GM19025 (cell line): ENCODE measurements at regions not wholly inside any gene's neighbourhood (a gene's known extent, or its start where the extent isn't known, plus 50 kb on each side); places are given as distances from the start of the nearest gene placed in this dataset.

Experiments
- ATAC-seq: cut with Tn5 transposase; IDR thresholded peaks from one replicate; pipeline ENCODE4 v1.9.1; 2021; ENCODE audit warnings: mild to moderate bottlenecking, low read depth, moderate library complexity; ENCODE audit not compliant: unreplicated experiment

DNA sequence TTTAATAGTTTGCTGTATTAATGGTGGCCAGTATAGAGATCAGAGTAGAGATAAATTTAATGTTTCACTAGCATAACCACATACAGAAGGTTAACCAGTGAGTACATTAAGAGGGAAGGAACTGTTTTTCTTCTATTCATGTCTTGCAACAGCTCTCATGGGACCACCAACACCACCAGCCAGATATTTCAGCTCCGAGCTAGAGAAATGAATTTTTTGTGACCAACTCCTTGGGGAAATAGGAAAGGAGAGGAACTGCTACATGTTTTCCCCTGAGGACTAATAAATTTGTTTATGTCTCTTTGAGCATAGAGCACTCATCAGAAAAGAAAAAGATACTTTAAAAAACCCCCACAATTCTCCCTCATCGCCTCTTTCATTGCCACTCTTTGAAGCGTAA lies 247.5 kb downstream of the MBNL1 start:
- ATAC-seq = peak; percentile 30

DNA sequence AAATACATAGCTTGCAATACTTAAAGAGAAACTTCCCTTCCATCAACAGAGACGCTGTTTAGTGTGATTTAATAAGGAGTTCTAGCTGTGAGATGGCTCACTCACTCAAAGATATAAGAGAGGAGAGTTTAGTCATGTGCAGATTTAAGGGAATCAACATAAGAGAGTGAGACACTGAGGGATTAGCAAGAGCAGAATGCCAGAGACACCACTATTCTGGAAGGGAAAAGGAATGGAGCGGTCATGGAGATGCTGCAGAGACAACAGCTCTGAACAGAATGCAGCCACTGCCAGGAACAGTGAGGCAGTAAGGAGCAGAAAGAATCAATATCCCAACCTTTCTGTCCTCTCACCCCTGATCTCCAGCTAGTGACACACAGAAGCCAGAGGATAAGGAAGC lies 248.8 kb downstream of the MBNL1 start:
- ATAC-seq = no peak

DNA sequence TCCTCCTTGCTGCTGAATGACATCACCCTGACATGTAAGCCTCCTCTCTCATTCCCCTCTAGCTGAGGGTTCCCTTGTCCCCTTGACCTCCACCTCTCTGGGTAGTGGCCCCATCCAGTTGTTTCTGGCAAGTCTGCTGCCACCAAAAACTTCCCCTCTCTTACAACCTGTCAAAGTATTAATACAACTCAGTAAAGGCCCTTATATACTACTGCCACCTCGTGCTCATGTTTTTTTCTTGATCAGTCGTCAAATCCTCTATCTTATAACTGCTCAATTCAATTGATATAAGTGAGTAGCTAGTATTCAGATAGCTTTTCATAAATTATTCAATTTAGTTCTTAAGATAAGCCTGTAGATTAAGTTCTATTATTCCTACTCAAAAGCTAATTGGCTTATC lies 249.6 kb downstream of the MBNL1 start:
- no peak for ATAC-seq

DNA sequence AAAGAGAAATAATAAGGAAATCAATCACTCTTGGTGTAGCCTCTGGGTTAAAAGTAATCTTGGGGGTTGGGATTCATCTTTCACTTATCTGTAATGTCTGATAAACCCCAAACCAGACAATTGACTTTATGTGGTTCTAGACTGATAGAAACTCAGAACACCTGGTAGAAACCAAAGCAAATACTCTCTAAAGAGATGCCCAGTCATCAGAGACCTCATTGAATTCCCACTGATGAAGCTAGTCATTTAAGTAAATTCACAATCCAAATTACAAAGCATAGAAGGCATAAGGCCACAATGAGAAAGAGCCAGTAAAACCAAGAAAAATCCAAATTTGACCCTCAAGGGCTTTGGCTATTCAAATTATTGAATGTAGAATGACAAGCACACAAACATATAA lies 250.6 kb downstream of the MBNL1 start:
- ATAC-seq = peak; percentile 51

DNA sequence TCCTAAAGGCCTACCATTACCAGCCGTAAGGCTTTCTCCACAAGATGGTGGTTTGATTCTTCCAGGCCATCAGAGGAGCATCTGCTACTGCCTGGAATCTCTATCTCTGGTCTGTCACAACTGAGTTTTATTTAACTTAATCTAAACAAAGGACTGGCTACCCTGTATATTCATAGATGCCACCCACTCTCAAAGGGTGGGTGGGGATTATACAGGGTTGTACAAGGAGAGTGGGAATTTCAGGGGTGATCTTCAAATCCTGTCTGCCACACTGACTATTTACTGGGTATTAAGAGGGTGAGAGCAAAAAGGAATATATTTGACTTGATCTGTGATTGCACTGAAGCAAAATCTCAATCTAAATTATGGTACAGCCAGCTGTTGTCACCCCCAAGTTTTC lies 253.3 kb downstream of the MBNL1 start:
- ATAC-seq = no peak

DNA sequence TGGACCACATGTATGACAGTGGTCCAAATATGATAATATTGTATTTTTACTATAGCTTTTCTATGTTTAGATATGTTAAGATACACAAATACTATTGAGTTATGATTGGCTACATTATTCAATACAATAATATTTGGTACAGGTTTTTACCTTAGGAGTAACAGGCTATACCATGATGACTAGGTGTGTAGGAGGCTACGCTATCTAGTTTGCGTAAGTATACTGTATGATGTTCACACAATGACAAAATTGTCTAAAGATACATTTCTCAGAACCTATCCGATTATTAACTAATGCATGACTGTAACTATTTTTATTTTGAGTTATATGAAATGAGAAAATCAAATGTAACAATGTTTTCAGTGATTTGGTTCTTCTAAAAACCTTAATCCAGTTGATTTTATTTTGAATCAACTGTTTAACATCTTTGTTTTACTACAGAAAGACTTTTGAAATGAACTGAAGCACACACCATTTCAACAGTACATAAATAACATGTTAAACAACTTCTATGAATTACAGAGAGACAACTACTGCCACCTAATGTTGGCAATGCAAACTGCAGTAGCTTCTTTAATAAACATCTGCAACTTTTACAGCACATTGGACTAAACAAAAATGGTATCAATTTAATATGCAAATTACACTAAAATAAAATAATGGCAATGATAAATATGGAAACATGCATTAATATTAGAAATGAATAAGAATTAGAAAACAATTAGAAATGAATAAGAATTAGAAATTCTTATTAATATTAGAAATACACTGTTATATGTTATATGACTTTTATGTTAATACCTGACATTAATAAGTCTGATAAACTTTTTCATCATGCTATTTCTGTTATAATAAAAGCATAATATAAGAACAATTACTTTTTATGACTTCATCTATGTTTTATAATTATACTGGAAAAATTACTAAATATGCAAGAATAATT lies 255.7 kb downstream of the MBNL1 start:
- no peak for ATAC-seq

DNA sequence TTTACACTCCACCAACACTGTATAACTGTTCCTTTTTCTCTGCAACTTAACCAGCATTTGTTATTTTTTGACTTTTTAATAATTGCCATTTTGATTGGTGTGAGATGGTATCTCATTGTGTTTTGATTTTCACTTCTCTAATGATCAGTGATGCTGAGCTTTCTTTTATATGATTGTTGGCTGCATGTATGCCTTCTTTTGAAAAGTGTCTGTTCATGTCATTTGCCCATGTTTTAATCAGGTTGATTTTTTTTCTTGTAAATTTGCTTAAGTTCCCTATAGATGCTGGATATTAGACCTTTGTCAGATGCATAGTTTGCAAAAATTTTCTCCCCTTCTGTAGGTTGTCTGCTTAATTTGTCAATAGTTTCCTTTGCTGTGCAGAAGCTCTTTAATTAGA lies 263.0 kb downstream of the MBNL1 start:
- ATAC-seq = no peak

DNA sequence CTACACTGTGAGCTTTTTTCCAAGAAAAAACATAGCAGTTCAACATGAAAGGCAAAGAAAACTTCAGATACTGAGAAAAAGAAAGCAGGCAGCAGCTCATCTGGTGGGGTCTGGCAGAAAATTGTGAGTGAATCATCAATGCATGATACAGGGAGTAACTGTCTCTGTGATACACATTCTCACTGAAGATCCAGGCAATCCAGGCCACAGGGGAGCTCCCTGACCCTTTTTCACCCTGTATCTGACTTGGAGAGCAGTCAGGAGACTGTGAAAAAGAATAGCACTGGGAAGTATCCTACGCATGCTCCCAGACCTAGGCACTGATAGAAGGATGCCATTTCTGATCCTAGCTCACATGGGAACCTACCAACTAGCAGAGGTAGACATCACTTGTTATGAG lies 269.8 kb downstream of the MBNL1 start:
- no peak for ATAC-seq

DNA sequence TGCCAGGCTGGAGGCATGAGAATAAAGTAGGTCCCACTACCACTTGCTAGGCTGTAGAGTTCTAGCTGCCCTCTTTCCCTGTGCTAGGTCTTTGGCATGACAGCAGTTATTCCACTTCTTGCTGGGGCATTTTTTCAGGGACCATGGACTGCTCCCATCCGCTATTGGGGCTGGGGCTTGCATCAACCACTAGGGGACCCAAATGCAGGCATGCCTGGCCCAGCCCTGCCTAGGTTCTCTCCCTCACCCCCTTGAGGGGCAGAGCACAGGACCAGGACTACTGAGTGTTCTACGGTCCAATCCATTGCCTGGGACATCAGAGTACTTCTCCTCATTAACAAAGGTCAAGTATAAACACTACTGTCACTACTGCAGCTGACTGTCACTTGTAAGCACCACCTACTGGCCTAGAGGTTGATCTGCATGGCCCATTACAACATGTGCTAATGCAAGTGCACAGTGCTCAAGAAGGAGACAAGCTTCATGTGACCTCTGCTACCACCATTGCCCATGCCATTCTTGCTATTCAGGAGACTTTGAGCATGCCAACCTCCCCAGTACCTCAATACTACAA lies 270.5 kb downstream of the MBNL1 start:
- ATAC-seq = no peak

DNA sequence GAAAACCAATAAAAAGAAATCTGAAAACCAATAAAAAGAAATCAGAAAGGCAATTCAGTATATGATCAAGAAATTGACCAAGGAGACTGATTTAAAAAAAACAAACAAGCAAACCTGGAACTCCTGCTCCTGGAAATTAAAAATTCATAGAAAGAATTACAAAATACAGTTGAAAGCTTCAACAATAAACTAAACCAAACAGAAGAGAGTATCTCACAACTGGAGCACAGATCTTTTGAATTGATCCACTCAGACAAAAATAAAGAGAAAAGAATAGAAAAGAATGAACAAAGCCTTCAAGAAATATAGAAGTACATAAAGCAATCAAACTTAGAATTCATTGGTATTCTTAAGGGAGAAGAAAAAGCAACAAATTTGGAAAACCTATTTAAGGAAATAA lies 271.4 kb downstream of the MBNL1 start:
- no peak for ATAC-seq

DNA sequence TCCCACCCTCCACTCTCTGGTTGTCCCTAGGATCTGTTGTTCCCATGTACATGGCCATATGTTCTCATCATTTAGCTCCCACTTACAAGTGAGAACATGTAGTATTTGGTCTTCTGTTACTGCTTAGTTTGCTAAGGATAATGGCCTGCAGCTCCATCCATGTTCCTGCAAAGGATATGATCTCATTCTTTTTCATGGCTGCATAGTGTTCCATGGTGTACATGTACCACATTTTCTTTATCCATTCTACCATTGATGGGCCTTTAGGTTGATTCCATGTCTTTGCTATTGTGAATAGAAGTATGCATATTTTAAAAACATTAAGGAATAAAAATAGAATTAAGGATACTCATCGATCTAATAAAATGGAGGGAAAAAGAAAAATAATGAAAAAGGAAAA lies 278.4 kb downstream of the MBNL1 start:
- no peak for ATAC-seq

DNA sequence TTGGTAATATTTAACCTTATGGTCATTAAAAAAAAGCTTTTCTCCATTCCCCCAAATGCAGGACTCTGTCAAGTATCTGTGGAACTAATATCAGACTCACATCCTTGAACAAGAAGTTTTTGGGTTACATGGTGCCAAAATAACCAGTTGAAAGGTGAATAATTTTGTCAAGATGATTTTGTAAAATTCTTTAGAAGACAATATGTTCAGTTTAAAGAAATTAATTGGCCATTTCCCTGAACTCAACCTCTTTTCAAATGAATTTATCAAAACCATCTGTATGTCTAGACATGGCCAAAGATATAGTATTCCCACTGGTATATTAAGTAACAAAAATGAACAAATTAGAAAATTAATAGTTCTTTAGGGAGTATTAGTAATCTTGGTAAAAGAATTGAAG lies 280.5 kb downstream of the MBNL1 start:
- no peak for ATAC-seq

DNA sequence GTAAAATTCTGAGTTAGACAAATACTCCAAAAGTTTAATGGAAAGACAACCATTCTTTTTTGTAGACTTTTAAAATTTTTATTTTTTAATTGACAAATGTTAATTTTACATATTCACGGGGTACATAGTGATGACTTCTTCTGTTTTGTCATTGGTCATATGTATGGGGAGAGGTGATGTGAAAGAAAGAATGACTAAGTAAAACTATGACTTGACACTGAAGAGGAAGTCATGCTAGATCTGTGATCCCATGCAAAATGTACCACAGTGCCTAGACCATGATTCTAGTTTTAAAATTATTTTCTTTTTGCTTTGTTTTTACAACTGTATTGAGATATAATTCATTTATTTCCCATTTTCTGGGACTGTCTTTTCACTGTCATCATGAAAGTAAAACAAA lies 281.6 kb downstream of the MBNL1 start:
- ATAC-seq = peak; percentile 53

DNA sequence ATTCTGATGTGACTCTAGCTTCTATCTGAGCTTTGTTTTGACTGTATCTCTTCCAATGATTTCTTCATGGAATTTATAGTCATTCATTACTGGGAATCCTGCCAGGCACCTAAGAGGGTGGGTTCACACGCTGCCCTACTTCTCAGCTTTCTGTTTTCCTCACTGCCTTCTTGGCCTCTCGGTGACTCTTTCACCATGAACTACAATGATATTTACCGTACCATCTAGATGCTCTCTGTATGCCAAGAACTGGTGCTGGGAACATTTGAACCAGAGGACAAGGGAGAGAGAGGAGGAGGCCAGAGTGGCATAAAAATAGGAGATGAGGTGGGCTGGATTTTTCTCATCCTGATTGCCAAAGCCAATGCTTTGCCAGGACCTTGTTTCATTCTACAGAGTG lies 280.0 kb upstream of the P2RY1 start:
- ATAC-seq = no peak

DNA sequence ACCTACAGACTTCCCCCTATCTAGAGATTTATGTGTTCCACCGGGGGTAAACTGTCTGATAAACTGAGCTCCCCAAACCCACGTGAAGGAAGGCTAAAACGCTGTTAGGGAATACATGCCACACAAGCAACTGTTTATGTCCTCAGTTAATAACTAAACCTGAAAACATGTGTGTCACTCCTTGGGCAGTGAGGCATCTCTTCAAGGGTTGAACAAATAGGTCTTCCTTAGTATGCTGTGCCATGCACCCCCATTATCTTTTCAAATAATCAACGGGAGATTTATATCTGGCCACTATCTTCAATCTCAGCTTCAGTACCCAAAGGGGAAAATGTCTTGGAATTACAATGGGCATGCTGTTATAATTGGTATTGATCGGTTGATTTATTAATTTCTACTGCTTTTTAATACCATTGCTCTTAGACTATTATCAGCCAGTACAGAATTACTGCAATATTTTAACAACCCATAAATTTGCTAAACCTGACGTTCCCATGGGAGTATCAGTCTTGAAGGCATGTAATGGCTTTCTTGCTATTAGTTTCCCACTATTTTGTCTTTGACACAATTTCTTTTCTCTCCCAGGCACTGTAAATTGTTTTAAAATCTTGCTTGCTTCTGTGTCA lies 279.2 kb upstream of the P2RY1 start:
- ATAC-seq = no peak

DNA sequence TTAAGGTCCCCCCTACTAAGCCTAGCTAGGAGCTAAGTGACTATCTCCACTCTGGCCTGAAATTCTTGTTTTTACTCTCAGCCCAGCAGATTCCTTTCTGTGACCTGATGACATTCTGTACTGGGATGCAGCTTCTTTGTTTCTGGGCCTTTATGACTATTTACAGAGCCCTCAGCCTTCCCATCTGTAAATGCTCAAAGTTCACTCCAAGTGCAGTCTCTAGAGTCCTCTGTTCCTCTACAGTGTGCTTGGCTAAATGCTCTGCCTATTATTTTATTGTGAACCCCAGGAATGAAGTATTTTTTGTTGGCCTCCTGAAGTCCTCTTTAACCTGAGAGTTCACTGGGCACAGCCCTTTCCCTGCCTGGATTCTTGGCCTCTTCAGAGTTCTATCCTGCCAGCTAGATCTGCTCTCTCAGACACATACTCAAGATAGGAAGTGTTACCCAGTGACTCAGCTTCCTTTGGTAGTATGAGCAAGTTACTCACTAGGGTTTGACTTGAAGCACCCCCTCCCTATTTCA lies 278.1 kb upstream of the P2RY1 start:
- ATAC-seq = peak; percentile 71

DNA sequence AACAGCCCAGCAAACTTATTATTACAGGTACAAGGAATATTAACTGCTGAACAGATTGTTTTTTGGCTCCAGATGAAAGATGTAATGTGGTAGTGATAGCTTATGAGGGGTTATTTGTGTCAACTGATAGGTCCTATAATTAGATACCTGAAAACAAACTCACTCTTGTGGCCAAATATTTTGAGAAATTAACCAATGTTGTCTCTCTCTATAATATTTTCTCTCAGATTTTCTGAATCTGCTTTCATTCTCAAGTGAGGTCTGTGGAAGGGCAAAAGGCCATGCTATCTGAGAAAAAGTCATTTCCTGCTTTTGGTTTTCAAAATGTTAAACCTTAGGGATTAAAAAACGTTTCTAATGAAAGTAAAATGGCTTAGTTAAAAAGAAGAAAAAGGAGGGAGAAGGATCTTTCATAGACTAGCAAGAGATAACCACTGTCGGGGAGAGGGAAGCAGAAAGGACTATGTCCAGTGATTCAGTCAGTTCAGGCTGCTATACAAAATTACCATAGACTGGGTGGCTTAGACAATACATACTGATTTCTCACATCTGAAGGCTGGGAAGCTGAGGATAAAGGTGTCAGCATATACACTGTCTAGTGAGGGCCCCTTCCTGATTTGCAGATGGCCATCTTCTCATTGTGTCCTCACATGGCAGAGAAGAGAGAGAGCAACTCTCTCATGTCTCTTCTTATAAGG lies 277.5 kb upstream of the P2RY1 start:
- peak; percentile 58 for ATAC-seq

DNA sequence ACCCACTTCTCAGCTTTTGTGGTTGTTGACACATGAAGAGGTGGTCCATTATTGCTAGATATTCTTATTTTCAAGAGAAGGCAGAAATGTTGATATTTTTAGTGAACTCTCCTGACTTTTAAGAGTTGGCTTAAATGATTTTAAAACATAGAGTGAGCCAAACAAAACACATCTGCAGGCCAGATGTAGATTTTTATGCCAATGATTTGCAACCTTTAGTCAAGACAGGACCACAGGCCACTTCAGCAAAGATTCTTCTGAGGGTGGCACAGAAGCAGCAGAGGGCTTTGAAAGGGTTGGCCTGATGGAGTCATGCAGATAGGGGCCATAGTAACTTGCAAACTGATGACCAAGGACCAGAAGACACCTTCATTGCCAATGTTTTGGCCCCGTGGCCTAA lies 276.5 kb upstream of the P2RY1 start:
- no peak for ATAC-seq

DNA sequence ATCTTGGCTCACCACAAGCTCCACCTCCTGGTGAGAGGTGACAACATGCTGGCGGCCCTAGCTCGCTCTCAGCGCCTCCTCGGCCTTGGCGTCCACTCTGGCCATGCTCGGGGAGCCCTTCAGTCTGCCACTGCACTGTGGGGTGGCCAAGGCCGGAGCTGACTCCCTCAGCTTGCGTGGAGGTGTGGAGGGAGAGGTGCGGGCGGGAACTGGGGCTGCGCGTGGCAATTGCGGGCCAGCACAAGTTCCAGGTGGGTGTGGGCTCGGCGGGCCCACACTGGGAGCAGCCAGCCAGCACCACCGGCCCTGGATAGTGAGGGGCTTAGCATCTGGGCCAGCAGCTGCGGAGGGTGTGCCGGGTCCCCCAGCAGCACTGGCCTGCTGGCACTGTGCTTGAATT lies 275.7 kb upstream of the P2RY1 start:
- no peak for ATAC-seq

DNA sequence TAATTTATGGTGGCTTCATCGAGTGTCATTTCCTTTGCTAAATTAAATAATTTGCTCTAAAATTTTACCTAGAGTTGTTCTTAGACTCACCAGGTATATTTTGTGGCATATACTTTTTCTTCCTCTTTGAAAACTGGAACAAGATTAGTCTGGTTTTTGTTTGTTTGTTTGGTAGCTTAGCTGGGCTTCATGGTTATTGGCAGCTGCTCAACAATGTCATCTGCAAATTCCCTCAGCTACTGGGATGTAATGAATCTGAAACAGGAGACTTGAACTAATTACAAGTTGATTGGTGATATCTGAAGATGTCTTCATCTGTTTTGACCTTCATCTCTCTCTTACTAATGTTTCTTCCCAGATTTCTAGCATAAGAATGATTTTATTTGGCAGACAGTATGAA lies 270.5 kb upstream of the P2RY1 start:
- ATAC-seq = no peak
